KMS-11 (cell line): ENCODE measurements at regions not wholly inside any gene's neighbourhood (a gene's known extent, or its start where the extent isn't known, plus 50 kb on each side); places are given as distances from the start of the nearest gene placed in this dataset.

Experiments used
- H2AFZ ChIP-seq: fragments of 200-600 bp; sonication (generic); 2 replicates; pipeline ENCODE4 v1.6.1; 2016; ENCODE audit warnings: antibody characterized with exemption, mixed run types, low read depth
- H3K27ac ChIP-seq: fragments of 200-600 bp; sonication (generic); 2 replicates; pipeline ENCODE4 v1.6.1; 2016; ENCODE audit warnings: mild to moderate bottlenecking, mixed run types
- H3K27me3 ChIP-seq: fragments of 200-600 bp; sonication (generic); 2 replicates; pipeline ENCODE4 v1.6.1; 2017; ENCODE audit warnings: mild to moderate bottlenecking, low read depth, mixed run types, moderate library complexity; ENCODE audit not compliant: insufficient read depth
- H3K36me3 ChIP-seq: fragments of 200-600 bp; sonication (generic); 2 replicates; pipeline ENCODE4 v1.6.1; 2017; ENCODE audit warnings: mild to moderate bottlenecking, mixed run types; ENCODE audit not compliant: insufficient read depth
- H3K4me1 ChIP-seq: fragments of 200-600 bp; sonication (generic); 2 replicates; pipeline ENCODE4 v1.6.1; 2016; ENCODE audit warnings: mild to moderate bottlenecking, low read depth, mixed run types; ENCODE audit not compliant: poor library complexity, severe bottlenecking
- H3K4me2 ChIP-seq: fragments of 200-600 bp; sonication (generic); 2 replicates; pipeline ENCODE4 v1.7.0; 2016; ENCODE audit warnings: mild to moderate bottlenecking, mixed run types
- H3K4me3 ChIP-seq: fragments of 200-600 bp; sonication (generic); IDR thresholded peaks from 2 replicates; pipeline ENCODE4 v1.6.1; 2017; ENCODE audit warnings: low read depth, low read length, mixed read lengths; ENCODE audit not compliant: insufficient read depth
- H3K79me2 ChIP-seq: fragments of 200-600 bp; sonication (generic); 2 replicates; pipeline ENCODE4 v1.6.1; 2016; ENCODE audit warnings: low read depth, mixed run types; ENCODE audit not compliant: insufficient read depth
- H3K9ac ChIP-seq: fragments of 200-600 bp; sonication (generic); 2 replicates; pipeline ENCODE4 v1.6.1; 2016; ENCODE audit warnings: mild to moderate bottlenecking, mixed run types
- H4K20me1 ChIP-seq: fragments of 200-600 bp; sonication (generic); 2 replicates; pipeline ENCODE4 v1.6.1; 2016; ENCODE audit warnings: mild to moderate bottlenecking, mixed run types; ENCODE audit not compliant: insufficient read depth
- CTCF ChIP-seq: fragments of 200-600 bp; sonication (generic); conservative IDR thresholded peaks from 2 replicates; pipeline ENCODE4 v1.6.1; 2017; ENCODE audit warnings: low read depth, mild to moderate bottlenecking, antibody characterized with exemption, low read length, moderate library complexity, mixed read lengths

GRCh38 chr5:34586117-34586885 lies 69.8 kb upstream of the RAI14 start:
- Histone ChIP-seq H3K27me3 (no peaks in the 10 kb centered on the region), H3K36me3 (no peaks in the 10 kb centered on the region), H2AFZ (no peak overlapping the region), H3K4me2 (no peak overlapping the region), H3K4me3 (no peak overlapping the region), H4K20me1 (no peaks in the 10 kb centered on the region), H3K9ac (no peak overlapping the region), H3K27ac (no peak overlapping the region), H3K4me1 (no peaks in the 10 kb centered on the region), H3K79me2 (no peaks in the 10 kb centered on the region)
- TF ChIP-seq CTCF: no peak

GRCh38 chr5:34587355-34588241 lies 68.5 kb upstream of the RAI14 start:
- Histone ChIP-seq H3K9ac (no peak overlapping the region), H3K36me3 (no peaks in the 10 kb centered on the region), H3K27ac (no peak overlapping the region), H3K4me1 (no peaks in the 10 kb centered on the region), H3K4me2 (no peak overlapping the region), H3K4me3 (no peak overlapping the region), H4K20me1 (no peaks in the 10 kb centered on the region), H3K79me2 (no peaks in the 10 kb centered on the region), H3K27me3 (no peaks in the 10 kb centered on the region), H2AFZ (no peak overlapping the region)
- TF ChIP-seq CTCF: no peak

GRCh38 chr5:34589832-34590231 lies 66.3 kb upstream of the RAI14 start:
- Histone ChIP-seq H3K4me3 (no peak overlapping the region), H3K4me2 (no peak overlapping the region), H2AFZ (no peak overlapping the region), H3K9ac (no peak overlapping the region), H3K79me2 (no peaks in the 10 kb centered on the region), H3K4me1 (no peaks in the 10 kb centered on the region), H3K27ac (no peak overlapping the region), H3K36me3 (no peaks in the 10 kb centered on the region), H4K20me1 (no peaks in the 10 kb centered on the region), H3K27me3 (no peaks in the 10 kb centered on the region)
- TF ChIP-seq CTCF: no peak

- no peaks in the 10 kb centered on the region for H3K36me3 ChIP-seq
- H3K4me1 ChIP-seq: no peaks in the 10 kb centered on the region
- no peak for TF ChIP-seq CTCF
- H3K4me3 ChIP-seq: no peak overlapping the region
- H3K79me2 ChIP-seq: no peaks in the 10 kb centered on the region
- no peak overlapping the region for H2AFZ ChIP-seq
- H3K27me3 ChIP-seq: no peaks in the 10 kb centered on the region
- no peak overlapping the region for H3K4me2 ChIP-seq
- no peaks in the 10 kb centered on the region for H4K20me1 ChIP-seq
- no peak overlapping the region for H3K27ac ChIP-seq
- no peak overlapping the region for H3K9ac ChIP-seq
Observed at GRCh38 chr5:34591723-34592122, 64.4 kb upstream of the RAI14 start.
